Suprapubic skin (tissue), 4 donors: ENCODE measurements at regions not wholly inside any gene's neighbourhood (a gene's known extent, or its start where the extent isn't known, plus 50 kb on each side); places are given as distances from the start of the nearest gene placed in this dataset.

Source experiments
- DNase-seq, 2 donors: peaks; one replicate each; pipeline ENCODE4 v3.0.0-alpha.2; 2019; ENCODE audit warnings: low spot score in 2 of 2
- H3K27ac ChIP-seq: fragments of 200-600 bp; sonication (generic); one replicate; pipeline ENCODE4 v1.5.1; 2019
- H3K27me3 ChIP-seq: fragments of 200-600 bp; sonication (generic); one replicate; pipeline ENCODE4 v1.5.1; 2019
- H3K36me3 ChIP-seq: fragments of 200-600 bp; sonication (generic); one replicate; pipeline ENCODE4 v1.5.1; 2019
- H3K4me1 ChIP-seq: fragments of 200-600 bp; sonication (generic); one replicate; pipeline ENCODE4 v1.5.1; 2019
- H3K4me3 ChIP-seq: fragments of 200-600 bp; sonication (generic); one replicate; pipeline ENCODE4 v1.5.1; 2019; ENCODE audit warnings: mild to moderate bottlenecking
- H3K9me3 ChIP-seq: fragments of 200-600 bp; sonication (generic); one replicate; pipeline ENCODE4 v1.5.1; 2019
- EP300 ChIP-seq: sonication (generic); formaldehyde crosslinking; IDR thresholded peaks from one replicate; pipeline ENCODE4 v1.6.1; 2017; ENCODE audit warnings: antibody characterized with exemption
- POLR2A ChIP-seq, 2 donors: fragments of 450-650 bp; IDR thresholded peaks; one replicate each; pipeline ENCODE4 v1.6.1; 2017; ENCODE audit warnings: antibody characterized with exemption in 2 of 2, mild to moderate bottlenecking in 2 of 2, moderate library complexity in 2 of 2
- POLR2AphosphoS5 ChIP-seq, 3 donors: sonication (generic); formaldehyde crosslinking; IDR thresholded peaks; one replicate each; pipeline ENCODE4 v1.6.1; 2017; ENCODE audit warnings: antibody characterized with exemption in 3 of 3
- WGBS: methylation state at CpG from one replicate; pipeline ENCODE4 v1.1.5; 2018; 5-methylcytosine and 5-hydroxymethylcytosine counted together
- TF ChIP-seq, protein P1 (sequence below), 2 donors: fragments of 200-600 bp in 1 of 2; fragments of 450-650 bp in 1 of 2; sonication (generic) in 1 of 2; IDR thresholded peaks; one replicate each; pipeline ENCODE4 v1.5.1; 2016 to 2019; ENCODE audit warnings: antibody characterized with exemption in 2 of 2, mild to moderate bottlenecking in 1 of 2, moderate library complexity in 1 of 2

GRCh38 chr6:67642582-67642981, 992.5 kb upstream of the ADGRB3 start:
- TF ChIP-seq, protein P1, sequence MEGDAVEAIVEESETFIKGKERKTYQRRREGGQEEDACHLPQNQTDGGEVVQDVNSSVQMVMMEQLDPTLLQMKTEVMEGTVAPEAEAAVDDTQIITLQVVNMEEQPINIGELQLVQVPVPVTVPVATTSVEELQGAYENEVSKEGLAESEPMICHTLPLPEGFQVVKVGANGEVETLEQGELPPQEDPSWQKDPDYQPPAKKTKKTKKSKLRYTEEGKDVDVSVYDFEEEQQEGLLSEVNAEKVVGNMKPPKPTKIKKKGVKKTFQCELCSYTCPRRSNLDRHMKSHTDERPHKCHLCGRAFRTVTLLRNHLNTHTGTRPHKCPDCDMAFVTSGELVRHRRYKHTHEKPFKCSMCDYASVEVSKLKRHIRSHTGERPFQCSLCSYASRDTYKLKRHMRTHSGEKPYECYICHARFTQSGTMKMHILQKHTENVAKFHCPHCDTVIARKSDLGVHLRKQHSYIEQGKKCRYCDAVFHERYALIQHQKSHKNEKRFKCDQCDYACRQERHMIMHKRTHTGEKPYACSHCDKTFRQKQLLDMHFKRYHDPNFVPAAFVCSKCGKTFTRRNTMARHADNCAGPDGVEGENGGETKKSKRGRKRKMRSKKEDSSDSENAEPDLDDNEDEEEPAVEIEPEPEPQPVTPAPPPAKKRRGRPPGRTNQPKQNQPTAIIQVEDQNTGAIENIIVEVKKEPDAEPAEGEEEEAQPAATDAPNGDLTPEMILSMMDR (IDR thresholded peaks at IDR 0.05): no peak
- TF ChIP-seq EP300 (no peak), POLR2A (IDR thresholded peaks at IDR 0.05) (no peak), POLR2AphosphoS5 (IDR thresholded peaks at IDR 0.05) (no peak)
- no peaks in the 10 kb centered on the region for H3K9me3 ChIP-seq
- no peaks in the 10 kb centered on the region for H3K27me3 ChIP-seq
- no peak overlapping the region for H3K27ac ChIP-seq
- H3K4me1 ChIP-seq: no peaks in the 10 kb centered on the region
- WGBS: 36% methylated on average over 1 of the region's 1 CpG
- H3K36me3 ChIP-seq: no peaks in the 10 kb centered on the region
- no peak for DNase-seq
- H3K4me3 ChIP-seq: no peak overlapping the region

- H3K4me3 ChIP-seq: no peak overlapping the region
- DNase-seq: no peak
- no peaks in the 10 kb centered on the region for H3K27me3 ChIP-seq
- no peaks in the 10 kb centered on the region for H3K36me3 ChIP-seq
- no peak for TF ChIP-seq POLR2A (IDR thresholded peaks at IDR 0.05)
- TF ChIP-seq EP300: no peak
- TF ChIP-seq, protein P1 (IDR thresholded peaks at IDR 0.05): no peak
- TF ChIP-seq POLR2AphosphoS5 (IDR thresholded peaks at IDR 0.05): no peak
- no peaks in the 10 kb centered on the region for H3K9me3 ChIP-seq
- H3K27ac ChIP-seq: no peak overlapping the region
- no peaks in the 10 kb centered on the region for H3K4me1 ChIP-seq
Measured at GRCh38 chr6:67640484-67640883, 994.6 kb upstream of the ADGRB3 start.

GRCh38 chr6:67639161-67639560, 995.9 kb upstream of the ADGRB3 start:
- Histone ChIP-seq H3K4me3 (no peak overlapping the region), H3K9me3 (no peaks in the 10 kb centered on the region), H3K36me3 (no peaks in the 10 kb centered on the region), H3K27ac (no peak overlapping the region), H3K27me3 (no peaks in the 10 kb centered on the region), H3K4me1 (no peaks in the 10 kb centered on the region)
- DNase-seq: no peak
- TF ChIP-seq EP300 (no peak), POLR2AphosphoS5 (IDR thresholded peaks at IDR 0.05) (no peak), POLR2A (IDR thresholded peaks at IDR 0.05) (no peak)
- TF ChIP-seq, protein P1 (IDR thresholded peaks at IDR 0.05): no peak

DNA sequence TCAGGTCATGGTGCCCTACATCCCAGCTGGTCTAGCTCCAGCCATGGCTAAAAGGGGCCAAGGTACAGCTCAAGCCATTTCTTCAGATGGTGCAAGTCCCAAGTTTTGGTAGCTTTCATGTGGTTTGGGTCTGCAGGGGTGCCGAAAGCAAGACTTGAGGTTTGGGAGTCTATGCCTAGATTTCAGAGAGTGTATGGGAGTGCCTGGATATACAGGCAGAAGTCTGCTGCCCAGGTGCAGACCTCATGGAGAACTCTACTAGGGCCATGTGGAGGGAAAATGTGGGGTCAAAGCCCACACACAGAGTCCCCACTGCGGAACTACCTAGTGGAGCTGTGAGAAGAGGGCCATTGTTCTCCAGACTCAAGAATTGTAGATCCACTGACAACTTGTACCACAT, 1000.9 kb upstream of the ADGRB3 start:
- no peak for DNase-seq
- Histone ChIP-seq H3K4me3 (no peak overlapping the region), H3K4me1 (no peaks in the 10 kb centered on the region), H3K36me3 (no peaks in the 10 kb centered on the region), H3K9me3 (no peaks in the 10 kb centered on the region), H3K27me3 (no peaks in the 10 kb centered on the region), H3K27ac (no peak overlapping the region)
- TF ChIP-seq POLR2A (IDR thresholded peaks at IDR 0.05) (no peak), POLR2AphosphoS5 (IDR thresholded peaks at IDR 0.05) (no peak), EP300 (no peak)
- TF ChIP-seq, protein P1 (IDR thresholded peaks at IDR 0.05): no peak
- 89% methylated on average over 1 of the region's 2 CpGs for WGBS

GRCh38 chr6:67633058-67633457, 1002.0 kb upstream of the ADGRB3 start:
- Histone ChIP-seq H3K4me1 (no peaks in the 10 kb centered on the region), H3K36me3 (no peaks in the 10 kb centered on the region), H3K27me3 (no peaks in the 10 kb centered on the region), H3K27ac (no peak overlapping the region), H3K9me3 (no peaks in the 10 kb centered on the region), H3K4me3 (no peak overlapping the region)
- 90% methylated on average over 3 of the region's 3 CpGs for WGBS
- no peak for DNase-seq
- TF ChIP-seq, protein P1 (IDR thresholded peaks at IDR 0.05): no peak
- TF ChIP-seq EP300: no peak
- no peak for TF ChIP-seq POLR2A (IDR thresholded peaks at IDR 0.05)
- no peak for TF ChIP-seq POLR2AphosphoS5 (IDR thresholded peaks at IDR 0.05)
